IMR-90 (cell line): ENCODE measurements at regions not wholly inside any gene's neighbourhood (a gene's known extent, or its start where the extent isn't known, plus 50 kb on each side); places are given as distances from the start of the nearest gene placed in this dataset.

Experiments
- ATAC-seq: fragments of 200-7000 bp; cut with Tn5 transposase; 2 replicates; pipeline ENCODE4 v1.9.1; 2020; ENCODE audit warnings: low read depth, mild to moderate bottlenecking, moderate library complexity
- BruUV-seq: library from RNA; stranded (reverse); fragments of 400-500 nt; replicated peaks from 2 replicates; lab custom pipeline; 2021; lab: Mats Ljungman, UMichigan
- CTCF ChIA-PET: fragments of 300-600 bp; formaldehyde crosslinking; extraction: SDS; loops from one replicate; lab custom pipeline; 2021; ENCODE audit warnings: antibody characterized with exemption; lab: Yijun Ruan, JAX
- POLR2A ChIA-PET: fragments of 300-600 bp; sonication (Branson Sonifier 250); formaldehyde crosslinking; loops from one replicate; lab custom pipeline; 2022; ENCODE audit warnings: antibody characterized with exemption; ENCODE audit not compliant: unreplicated experiment; lab: Charles Lee
- DNase-seq: peaks from one replicate; pipeline ENCODE4 v3.0.0; 2013
- H2AFZ ChIP-seq: replicated peaks from 2 replicates; pipeline ENCODE3; 2013; ENCODE audit warnings: low read length, mild to moderate bottlenecking; ENCODE audit not compliant: poor library complexity
- H2AK5ac ChIP-seq: 2 replicates; pipeline ENCODE4 v1.6.1; 2013; ENCODE audit warnings: low read depth, low read length, inconsistent platforms
- H2AK9ac ChIP-seq: replicated peaks from 2 replicates; pipeline ENCODE3; 2013; ENCODE audit warnings: mild to moderate bottlenecking, low read depth, low read length, moderate library complexity; ENCODE audit not compliant: poor library complexity
- H2BK120ac ChIP-seq: 2 replicates; pipeline ENCODE4 v1.6.1; 2013; ENCODE audit warnings: low read depth, low read length, inconsistent platforms
- H2BK15ac ChIP-seq: 3 replicates; pipeline ENCODE4 v1.6.1; 2013; ENCODE audit warnings: low read depth, low read length, inconsistent platforms
- H2BK20ac ChIP-seq: 2 replicates; pipeline ENCODE4 v1.6.1; 2013; ENCODE audit warnings: low read depth, mild to moderate bottlenecking, inconsistent platforms, low read length, moderate library complexity
- H2BK5ac ChIP-seq: 2 replicates; pipeline ENCODE4 v1.6.1; 2013; ENCODE audit warnings: mild to moderate bottlenecking, low read depth, low read length, inconsistent platforms; ENCODE audit not compliant: poor library complexity, severe bottlenecking
- H3K14ac ChIP-seq: replicated peaks from 2 replicates; pipeline ENCODE4 v1.6.1; 2013; ENCODE audit warnings: low read depth, low read length, inconsistent platforms
- H3K18ac ChIP-seq: 2 replicates; pipeline ENCODE4 v1.6.1; 2013; ENCODE audit warnings: low read depth, low read length, control low read depth
- H3K23ac ChIP-seq: 2 replicates; pipeline ENCODE4 v1.6.1; 2013; ENCODE audit warnings: low read depth, low read length, inconsistent platforms
- H3K27ac ChIP-seq: 2 replicates; pipeline ENCODE4 v1.5.1; 2013; ENCODE audit warnings: mild to moderate bottlenecking, control low read depth, low read length; ENCODE audit not compliant: insufficient read depth
- H3K27me3 ChIP-seq: 2 replicates; pipeline ENCODE4 v1.6.1; 2013; ENCODE audit warnings: low read length; ENCODE audit not compliant: control insufficient read depth, insufficient read depth
- H3K36me3 ChIP-seq: 2 replicates; pipeline ENCODE4 v1.6.1; 2013; ENCODE audit warnings: low read length, mixed read lengths; ENCODE audit not compliant: control insufficient read depth, insufficient read depth
- H3K4ac ChIP-seq: 2 replicates; pipeline ENCODE4 v1.6.1; 2013; ENCODE audit warnings: low read depth, low read length, inconsistent platforms
- H3K4me1 ChIP-seq: 2 replicates; pipeline ENCODE4 v1.6.1; 2013; ENCODE audit warnings: low read length, mixed read lengths; ENCODE audit not compliant: control insufficient read depth, insufficient read depth
- H3K4me2 ChIP-seq: 2 replicates; pipeline ENCODE4 v1.6.1; 2013; ENCODE audit warnings: low read depth, mild to moderate bottlenecking, control low read depth, low read length, moderate library complexity
- H3K4me3 ChIP-seq: 2 replicates; pipeline ENCODE4 v1.5.1; 2013; ENCODE audit warnings: low read depth, mild to moderate bottlenecking, control low read depth, low read length, moderate library complexity; ENCODE audit not compliant: insufficient read depth
- H3K56ac ChIP-seq: 2 replicates; pipeline ENCODE4 v1.6.1; 2013; ENCODE audit warnings: low read length, inconsistent platforms; ENCODE audit not compliant: insufficient read depth; ENCODE audit errors: extremely low read depth
- H3K79me1 ChIP-seq, 2 experiments: 2 replicates each; pipeline ENCODE4 v1.6.1; 2013; ENCODE audit warnings: low read length in 2 of 2, inconsistent platforms in 1 of 2, low read depth in 1 of 2
- H3K9ac ChIP-seq: 2 replicates; pipeline ENCODE4 v1.6.1; 2013; ENCODE audit warnings: low read depth, low read length, control low read depth
- H3K9me1 ChIP-seq: 2 replicates; pipeline ENCODE4 v1.6.1; 2013; ENCODE audit warnings: low read length, inconsistent platforms; ENCODE audit not compliant: insufficient read depth
- H3K9me3 ChIP-seq: 2 replicates; pipeline ENCODE4 v1.6.1; 2013; ENCODE audit warnings: low read length; ENCODE audit not compliant: control insufficient read depth, insufficient read depth
- H4K20me1 ChIP-seq: 2 replicates; pipeline ENCODE4 v1.6.1; 2013; ENCODE audit warnings: low read length, inconsistent platforms; ENCODE audit not compliant: insufficient read depth
- H4K5ac ChIP-seq: 2 replicates; pipeline ENCODE4 v1.6.1; 2013; ENCODE audit warnings: mild to moderate bottlenecking, low read depth, low read length, control low read depth
- H4K8ac ChIP-seq, 2 experiments: 2 replicates each; pipeline ENCODE4 v1.6.1; 2013; ENCODE audit warnings: low read depth in 2 of 2, low read length in 2 of 2, control low read depth in 1 of 2, inconsistent platforms in 1 of 2
- H4K91ac ChIP-seq: 2 replicates; pipeline ENCODE4 v1.6.1; 2013; ENCODE audit warnings: low read depth, low read length, inconsistent platforms; ENCODE audit not compliant: insufficient read depth
- CEBPB ChIP-seq: IDR thresholded peaks from 2 replicates; pipeline ENCODE4 v1.6.1; 2012; ENCODE audit warnings: low read depth, low read length, improper control_type of control experiment
- CTCF ChIP-seq: conservative IDR thresholded peaks from 2 replicates; pipeline ENCODE4 v1.5.1; 2012; ENCODE audit warnings: mild to moderate bottlenecking, low read depth, low read length, improper control_type of control experiment
- FOS ChIP-seq: fragments of 150-350 bp; IDR thresholded peaks from 2 replicates; pipeline ENCODE4 v1.6.1; 2016; ENCODE audit warnings: low read depth, low read length
- MAZ ChIP-seq: IDR thresholded peaks from 2 replicates; pipeline ENCODE4 v1.6.1; 2012; ENCODE audit warnings: low read depth, mild to moderate bottlenecking, low read length, improper control_type of control experiment, moderate library complexity, borderline replicate concordance
- NFE2L2 ChIP-seq: fragments of 150-350 bp; IDR thresholded peaks from 2 replicates; pipeline ENCODE4 v1.6.1; 2016; ENCODE audit warnings: low read depth, mild to moderate bottlenecking, low read length
- POLR2A ChIP-seq: IDR thresholded peaks from 2 replicates; pipeline ENCODE4 v1.6.1; 2012; ENCODE audit warnings: mild to moderate bottlenecking, low read depth, low read length
- RCOR1 ChIP-seq: IDR thresholded peaks from 2 replicates; pipeline ENCODE4 v1.6.1; 2012; ENCODE audit warnings: mild to moderate bottlenecking, low read length, improper control_type of control experiment; ENCODE audit not compliant: insufficient replicate concordance
- RFX5 ChIP-seq: IDR thresholded peaks from 2 replicates; pipeline ENCODE4 v1.8.0; 2012; ENCODE audit warnings: low read depth, mild to moderate bottlenecking, low read length, moderate library complexity
- SMC3 ChIP-seq: fragments of 150-350 bp; IDR thresholded peaks from 2 replicates; pipeline ENCODE4 v1.6.1; 2016; ENCODE audit warnings: low read depth, mild to moderate bottlenecking, antibody characterized with exemption, low read length, moderate library complexity
- USF2 ChIP-seq: fragments of 150-350 bp; IDR thresholded peaks from 2 replicates; pipeline ENCODE4 v1.6.1; 2017; ENCODE audit warnings: mild to moderate bottlenecking, antibody characterized with exemption, low read length, low read depth
- WGBS, 2 experiments: methylation state at CpG; one replicate each; pipeline versions ENCODE4 v1.1.5 to v1.1.7; 2013; ENCODE audit warnings: missing lambda C conversion rate in 2 of 2; ENCODE audit not compliant: insufficient read length in 1 of 2; ENCODE audit errors: extremely low coverage in 2 of 2; 5-methylcytosine and 5-hydroxymethylcytosine counted together
- dilution Hi-C: fragments of 300-500 bp; cut with HindIII; formaldehyde crosslinking; loops from one replicate; pipeline ENCODE4 v1.14.3; 2018; ENCODE audit warnings: low sequenced_read_pairs; ENCODE audit not compliant: unreplicated experiment
- in situ Hi-C: fragments of 300-500 bp; cut with MboI; formaldehyde crosslinking; loops from 3 replicates; pipeline ENCODE4 v1.14.3; 2019; ENCODE audit warnings: low sequenced_read_pairs, inconsistent platforms, mixed read lengths
- intact Hi-C: fragments of 100-400 bp; cut with micrococcal nuclease; formaldehyde crosslinking; loops from 2 replicates; pipeline ENCODE4 v1.10.0; 2022

- H3K18ac ChIP-seq = no peak overlapping the region
- no TSS peak for BruUV-seq
- no peak overlapping the region for H4K91ac ChIP-seq
- no peaks in the 10 kb centered on the region for H4K20me1 ChIP-seq
- ChIA-PET CTCF (no interaction called here), POLR2A (no interaction called here)
- no peak overlapping the region for H2AK5ac ChIP-seq
- intact Hi-C loops = no loop called here
- no peaks in the 10 kb centered on the region for H3K4me1 ChIP-seq
- no peaks in the 10 kb centered on the region for H3K9me1 ChIP-seq
- dilution Hi-C loops = no loop called here
- no peak overlapping the region for H3K23ac ChIP-seq
- H3K4me2 ChIP-seq = no peak overlapping the region
- no peak for TF ChIP-seq RFX5
- TF ChIP-seq MAZ = no peak
- no peak for TF ChIP-seq USF2
- no peak for TF ChIP-seq FOS
- no peak for TF ChIP-seq RCOR1
- no peak for TF ChIP-seq NFE2L2
- TF ChIP-seq SMC3 = no peak
- TF ChIP-seq CEBPB = no peak
- TF ChIP-seq CTCF = no peak
- TF ChIP-seq POLR2A = no peak
- no peaks in the 10 kb centered on the region for H3K9me3 ChIP-seq
- WGBS, 2 experiments = 44% methylated on average over 3 of the region's 4 CpGs; no CpG with 5 or more reads in 1 of the 2 experiments
- no peak overlapping the region for H3K56ac ChIP-seq
- no peak overlapping the region for H4K5ac ChIP-seq
- no peak overlapping the region for H2BK5ac ChIP-seq
- ATAC-seq (no peak), DNase-seq (no peak)
- no peak overlapping the region for H3K4me3 ChIP-seq
- H3K79me1 ChIP-seq = no peaks in the 10 kb centered on the region
- no peak overlapping the region for H3K14ac ChIP-seq
- in situ Hi-C loops = no loop called here
- no peak overlapping the region for H2AK9ac ChIP-seq
- H2BK20ac ChIP-seq = no peak overlapping the region
- no peak overlapping the region for H2AFZ ChIP-seq
- no peak overlapping the region for H3K4ac ChIP-seq
- no peak overlapping the region for H2BK120ac ChIP-seq
- H3K36me3 ChIP-seq = no peaks in the 10 kb centered on the region
- no peaks in the 10 kb centered on the region for H3K27me3 ChIP-seq
- H3K9ac ChIP-seq = no peak overlapping the region
- no peak overlapping the region for H4K8ac ChIP-seq
- no peak overlapping the region for H2BK15ac ChIP-seq
- no peak overlapping the region for H3K27ac ChIP-seq
Measured at GRCh38 chr2:147164563-147164962, 680.3 kb upstream of the ACVR2A start.
